ENCODE measurements at regions not wholly inside any gene's neighbourhood (a gene's known extent, or its start where the extent isn't known, plus 50 kb on each side); places are given as distances from the start of the nearest gene placed in this dataset.
"Not testable (repeated sequence)": the region's sequence is repeated elsewhere in the genome, so short reads cannot be mapped to it uniquely, and the experiment has no call there.

DNA sequence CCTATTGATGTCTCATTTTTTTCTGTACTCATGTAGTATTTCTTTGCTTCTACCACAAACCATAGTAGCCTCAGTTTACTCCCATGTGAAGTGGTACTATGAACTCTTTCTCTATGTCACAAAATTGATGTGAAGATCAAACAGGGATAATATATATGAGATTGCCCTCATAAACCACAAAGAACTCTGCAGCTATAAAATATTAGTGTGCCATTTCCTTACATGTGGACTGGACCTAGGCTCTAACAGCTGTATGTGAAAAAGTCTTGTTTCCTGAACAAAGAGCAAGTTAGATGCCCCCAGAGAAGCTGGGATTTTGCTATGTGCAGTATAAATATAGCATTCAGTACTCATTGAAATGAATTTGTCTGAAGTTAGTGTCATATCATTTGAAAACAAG, 412.6 kb upstream of the ADAMTSL1 start:
- DNase-seq (ENCODE audit: insufficient read length, low spot score) (no peak), FAIRE-seq (no peak)
- TF ChIP-seq, protein P1, sequence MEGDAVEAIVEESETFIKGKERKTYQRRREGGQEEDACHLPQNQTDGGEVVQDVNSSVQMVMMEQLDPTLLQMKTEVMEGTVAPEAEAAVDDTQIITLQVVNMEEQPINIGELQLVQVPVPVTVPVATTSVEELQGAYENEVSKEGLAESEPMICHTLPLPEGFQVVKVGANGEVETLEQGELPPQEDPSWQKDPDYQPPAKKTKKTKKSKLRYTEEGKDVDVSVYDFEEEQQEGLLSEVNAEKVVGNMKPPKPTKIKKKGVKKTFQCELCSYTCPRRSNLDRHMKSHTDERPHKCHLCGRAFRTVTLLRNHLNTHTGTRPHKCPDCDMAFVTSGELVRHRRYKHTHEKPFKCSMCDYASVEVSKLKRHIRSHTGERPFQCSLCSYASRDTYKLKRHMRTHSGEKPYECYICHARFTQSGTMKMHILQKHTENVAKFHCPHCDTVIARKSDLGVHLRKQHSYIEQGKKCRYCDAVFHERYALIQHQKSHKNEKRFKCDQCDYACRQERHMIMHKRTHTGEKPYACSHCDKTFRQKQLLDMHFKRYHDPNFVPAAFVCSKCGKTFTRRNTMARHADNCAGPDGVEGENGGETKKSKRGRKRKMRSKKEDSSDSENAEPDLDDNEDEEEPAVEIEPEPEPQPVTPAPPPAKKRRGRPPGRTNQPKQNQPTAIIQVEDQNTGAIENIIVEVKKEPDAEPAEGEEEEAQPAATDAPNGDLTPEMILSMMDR (IDR thresholded peaks at IDR 0.05; ENCODE audit: insufficient read depth, missing control alignments), result no peak

DNA sequence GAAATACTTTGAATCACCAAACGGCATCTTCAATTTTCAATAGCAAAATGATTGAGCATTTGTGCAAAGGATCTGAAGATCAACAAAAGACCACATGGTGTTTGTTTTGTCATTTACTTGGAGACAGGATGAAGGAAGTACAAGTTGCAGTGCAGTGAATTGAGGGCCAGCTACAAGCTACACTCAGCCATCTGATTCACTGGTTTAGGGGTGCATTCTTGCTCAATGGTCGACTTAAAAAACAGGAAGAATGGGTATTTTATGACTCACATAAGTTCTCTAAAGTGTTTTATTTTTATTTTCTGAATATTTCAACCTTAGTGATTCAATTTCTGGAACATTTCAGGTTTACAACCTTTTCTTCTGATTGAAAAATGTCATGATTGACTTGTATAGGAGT, 412.1 kb upstream of the ADAMTSL1 start:
- DNase-seq (ENCODE audit: insufficient read length, low spot score), result no peak
- TF ChIP-seq, protein P1 (IDR thresholded peaks at IDR 0.05; ENCODE audit: insufficient read depth, missing control alignments), result no peak
- no peak for FAIRE-seq

DNA sequence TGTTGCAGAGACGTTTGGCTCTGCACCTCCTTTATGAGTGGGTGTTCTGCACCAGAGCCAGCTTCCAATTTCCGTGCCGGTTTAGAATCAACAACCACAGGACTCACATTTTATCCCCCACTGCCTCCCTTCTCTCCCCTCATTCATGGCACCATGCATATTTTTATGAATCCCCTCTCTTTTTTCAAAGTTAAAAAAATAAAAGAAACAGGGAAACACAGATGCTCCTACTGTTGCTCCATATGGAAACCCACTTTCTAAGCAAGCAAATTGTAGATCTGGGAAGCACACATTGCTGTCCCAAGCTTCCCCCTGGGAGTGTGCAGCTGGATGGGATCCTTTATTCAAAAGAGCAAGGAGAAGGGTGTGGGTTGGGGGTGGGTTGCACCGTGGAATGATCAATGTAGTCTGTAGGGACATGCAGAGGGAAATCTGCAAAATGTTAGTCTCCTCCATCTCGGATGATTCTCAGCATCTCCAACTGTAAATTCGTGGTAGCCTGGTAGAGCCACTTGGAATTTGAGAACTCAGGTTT, 410.0 kb upstream of the ADAMTSL1 start:
- FAIRE-seq, result no peak
- TF ChIP-seq, protein P1 (IDR thresholded peaks at IDR 0.05; ENCODE audit: insufficient read depth, missing control alignments), result no peak

DNA sequence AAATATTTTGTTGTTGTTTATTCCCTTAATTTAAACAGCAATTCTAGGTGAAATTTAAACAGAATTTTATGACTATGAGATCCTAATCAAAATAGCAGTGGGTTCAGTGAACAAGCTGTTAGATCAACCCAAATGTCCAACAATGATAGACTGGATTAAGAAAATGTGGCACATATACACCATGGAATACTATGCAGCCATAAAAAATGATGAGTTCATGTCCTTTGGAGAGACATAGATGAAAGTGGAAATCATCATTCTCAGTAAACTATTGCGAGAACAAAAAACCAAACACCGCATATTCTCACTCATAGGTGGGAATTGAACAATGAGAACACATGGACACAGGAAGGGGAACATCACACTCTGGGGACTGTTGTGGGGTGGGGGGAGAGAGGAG, 407.3 kb upstream of the ADAMTSL1 start:
- DNase-seq (ENCODE audit: insufficient read length, low spot score); FAIRE-seq: not testable (repeated sequence)

More for the DNA sequence above, 410.0 kb upstream of the ADAMTSL1 start:
- DNase-seq (ENCODE audit: insufficient read length, low spot score), result no peak

DNA sequence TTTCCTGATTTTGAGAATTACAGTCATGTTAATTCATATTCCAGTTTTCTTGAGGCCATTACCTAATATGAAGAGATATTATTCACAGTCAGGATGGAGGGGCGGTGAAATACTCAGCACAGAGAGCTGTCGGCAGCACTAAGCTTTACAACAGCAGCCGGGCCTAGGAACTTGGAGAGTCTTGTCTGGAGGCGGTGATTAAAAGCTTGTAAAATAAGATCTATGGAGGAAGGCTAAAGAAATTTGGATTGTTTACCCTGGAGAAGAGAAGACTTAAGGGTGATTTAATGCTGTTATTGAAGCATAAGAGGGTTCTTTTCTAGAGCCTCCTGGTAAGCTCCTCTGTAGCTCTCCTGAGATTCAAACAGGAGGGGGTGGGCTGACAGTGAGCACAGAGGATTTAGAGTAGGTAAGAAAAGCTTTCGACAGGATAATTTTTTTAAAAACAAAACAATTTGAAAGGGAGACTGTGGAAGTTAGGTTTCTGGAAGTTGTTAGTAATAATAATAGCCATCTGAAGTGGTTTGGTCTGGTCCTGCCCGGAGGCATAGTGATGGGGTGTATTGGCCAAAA, 406.3 kb upstream of the ADAMTSL1 start:
- DNase-seq (ENCODE audit: insufficient read length, low spot score), result no peak
- FAIRE-seq, result peak; percentile 6
- TF ChIP-seq, protein P1 (IDR thresholded peaks at IDR 0.05; ENCODE audit: insufficient read depth, missing control alignments), result no peak

DNA sequence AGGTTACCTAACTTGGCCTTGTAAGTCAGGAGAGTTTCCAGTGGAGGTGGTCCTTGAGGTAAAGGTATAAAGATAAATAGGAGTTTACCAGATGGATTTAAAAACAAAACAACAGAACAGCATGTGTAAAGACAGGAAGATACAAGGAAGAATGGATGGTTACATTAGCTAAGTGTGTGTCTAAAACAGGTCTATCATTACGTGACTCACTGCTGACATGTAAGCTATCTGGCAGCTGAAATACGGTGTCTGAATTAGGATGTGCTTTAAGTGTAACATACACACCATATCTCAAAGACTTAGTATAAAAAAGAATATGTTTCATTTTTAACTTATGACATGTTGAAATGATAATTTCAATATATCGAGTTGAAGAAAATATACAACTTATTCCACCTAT, 405.1 kb upstream of the ADAMTSL1 start:
- DNase-seq (ENCODE audit: insufficient read length, low spot score), result no peak
- no peak for FAIRE-seq
- TF ChIP-seq, protein P1 (IDR thresholded peaks at IDR 0.05; ENCODE audit: insufficient read depth, missing control alignments), result no peak

DNA sequence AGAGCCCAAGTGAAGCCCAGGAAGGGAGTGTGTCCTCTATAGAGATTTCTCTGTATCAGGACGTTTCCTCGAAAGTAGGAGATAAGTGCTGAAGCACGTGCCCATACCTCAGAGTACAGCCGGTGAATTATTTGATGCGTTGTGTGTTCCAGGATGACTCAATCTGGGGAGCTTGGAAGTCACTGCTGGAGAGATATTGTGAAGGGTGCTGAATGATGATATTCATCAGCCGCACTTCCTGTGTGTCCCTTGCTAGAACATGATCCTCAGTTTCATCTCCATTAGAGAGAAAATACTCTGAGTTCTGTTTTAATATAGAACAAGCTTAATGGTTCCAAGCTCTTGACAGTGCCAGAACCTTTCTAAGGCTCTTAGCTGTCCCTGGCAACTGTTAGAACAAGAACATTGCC, 402.3 kb upstream of the ADAMTSL1 start:
- FAIRE-seq (no peak), DNase-seq (ENCODE audit: insufficient read length, low spot score) (no peak)
- TF ChIP-seq, protein P1 (IDR thresholded peaks at IDR 0.05; ENCODE audit: insufficient read depth, missing control alignments), result no peak

Measured in D721Med (cell line).